22Rv1 (cell line): ENCODE measurements at regions not wholly inside any gene's neighbourhood (a gene's known extent, or its start where the extent isn't known, plus 50 kb on each side); places are given as distances from the start of the nearest gene placed in this dataset.

ENCODE experiments used
- ZFX ChIP-seq: fragments of 450-650 bp; IDR thresholded peaks from 2 replicates; pipeline ENCODE4 v1.6.1; 2017; ENCODE audit warnings: antibody characterized with exemption, borderline replicate concordance
- TF ChIP-seq, protein P1 (sequence below): fragments of 450-650 bp; IDR thresholded peaks from 2 replicates; pipeline ENCODE4 v1.5.1; 2017; ENCODE audit warnings: mild to moderate bottlenecking

GRCh38 chr6:105839266-105839665 lies 246.9 kb upstream of the PRDM1 start:
- TF ChIP-seq, protein P1, sequence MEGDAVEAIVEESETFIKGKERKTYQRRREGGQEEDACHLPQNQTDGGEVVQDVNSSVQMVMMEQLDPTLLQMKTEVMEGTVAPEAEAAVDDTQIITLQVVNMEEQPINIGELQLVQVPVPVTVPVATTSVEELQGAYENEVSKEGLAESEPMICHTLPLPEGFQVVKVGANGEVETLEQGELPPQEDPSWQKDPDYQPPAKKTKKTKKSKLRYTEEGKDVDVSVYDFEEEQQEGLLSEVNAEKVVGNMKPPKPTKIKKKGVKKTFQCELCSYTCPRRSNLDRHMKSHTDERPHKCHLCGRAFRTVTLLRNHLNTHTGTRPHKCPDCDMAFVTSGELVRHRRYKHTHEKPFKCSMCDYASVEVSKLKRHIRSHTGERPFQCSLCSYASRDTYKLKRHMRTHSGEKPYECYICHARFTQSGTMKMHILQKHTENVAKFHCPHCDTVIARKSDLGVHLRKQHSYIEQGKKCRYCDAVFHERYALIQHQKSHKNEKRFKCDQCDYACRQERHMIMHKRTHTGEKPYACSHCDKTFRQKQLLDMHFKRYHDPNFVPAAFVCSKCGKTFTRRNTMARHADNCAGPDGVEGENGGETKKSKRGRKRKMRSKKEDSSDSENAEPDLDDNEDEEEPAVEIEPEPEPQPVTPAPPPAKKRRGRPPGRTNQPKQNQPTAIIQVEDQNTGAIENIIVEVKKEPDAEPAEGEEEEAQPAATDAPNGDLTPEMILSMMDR = no peak
- TF ChIP-seq ZFX = no peak
